Memory B cell (primary cell): ENCODE measurements at regions not wholly inside any gene's neighbourhood (a gene's known extent, or its start where the extent isn't known, plus 50 kb on each side); places are given as distances from the start of the nearest gene placed in this dataset.

Source experiments
- ATAC-seq: fragments of 150-1000 bp; cut with Tn5 transposase; 2 replicates; pipeline ENCODE4 v1.10.0; 2021; ENCODE audit warnings: low read depth, mild to moderate bottlenecking, moderate library complexity
- DNase-seq, 2 donors: peaks; one replicate each; pipeline ENCODE4 v3.0.0; 2022; ENCODE audit warnings: low spot score in 2 of 2
- H3K27ac Mint-ChIP-seq: one replicate; pipeline ENCODE4 v1.8.0; 2022; ENCODE audit warnings: mild to moderate bottlenecking, moderate library complexity, mixed read lengths
- H3K27me3 Mint-ChIP-seq: one replicate; pipeline ENCODE4 v1.8.0; 2022; ENCODE audit warnings: mixed read lengths
- H3K36me3 Mint-ChIP-seq: one replicate; pipeline ENCODE4 v1.8.0; 2022; ENCODE audit warnings: mild to moderate bottlenecking, mixed read lengths
- H3K4me1 Mint-ChIP-seq: one replicate; pipeline ENCODE4 v1.8.0; 2022; ENCODE audit warnings: mixed read lengths
- H3K4me3 Mint-ChIP-seq: one replicate; pipeline ENCODE4 v1.8.0; 2022; ENCODE audit warnings: mild to moderate bottlenecking, moderate library complexity, mixed read lengths
- H3K9me3 Mint-ChIP-seq: one replicate; pipeline ENCODE4 v1.8.0; 2022; ENCODE audit warnings: mixed read lengths

DNA sequence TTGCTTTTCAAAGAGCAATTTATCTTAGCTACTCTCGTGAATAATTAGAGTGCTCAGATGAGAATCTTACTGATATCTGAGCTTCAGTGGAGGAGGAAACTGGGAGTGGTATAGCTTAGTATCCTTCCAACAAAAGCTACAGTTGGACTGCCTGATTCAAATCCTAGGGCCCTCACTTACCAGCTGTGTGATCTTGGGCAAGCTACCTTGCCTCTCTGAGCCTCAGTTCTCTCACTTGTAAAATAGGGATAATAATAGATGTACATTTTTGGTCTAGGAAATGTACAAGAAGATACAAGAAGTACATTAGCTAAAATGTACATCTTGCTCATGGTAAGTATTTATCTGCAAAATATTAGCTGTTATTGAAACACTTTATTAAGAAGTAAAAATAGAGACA is 502.0 kb downstream of the HAPSTR1 start:
- ATAC-seq (no peak), DNase-seq (no peak)
- Mint-ChIP-seq H3K27ac (no peak overlapping the region), H3K4me3 (no peak overlapping the region), H3K27me3 (peaks cover 6% of the 10 kb centered on the region), H3K4me1 (no peaks in the 10 kb centered on the region), H3K36me3 (no peaks in the 10 kb centered on the region), H3K9me3 (no peaks in the 10 kb centered on the region)

DNA sequence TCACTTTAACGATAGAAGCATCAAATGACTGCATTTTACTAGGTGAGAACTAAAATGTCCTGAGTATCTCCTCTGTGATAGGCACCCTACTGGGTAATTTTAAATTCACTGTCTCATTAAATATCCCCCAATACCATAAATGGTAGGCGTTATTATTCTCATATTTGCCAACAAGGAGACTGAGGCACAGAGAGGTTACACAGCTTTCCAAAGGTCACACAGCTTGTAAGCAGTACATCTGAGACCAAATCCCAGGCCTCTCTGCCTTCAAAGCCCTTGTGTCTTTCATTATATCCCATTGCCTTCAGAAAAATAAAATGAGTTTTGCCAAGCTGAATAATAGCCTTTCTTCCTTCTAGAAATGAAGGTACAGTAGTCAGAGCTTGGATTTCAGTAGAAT is 502.6 kb downstream of the HAPSTR1 start:
- Mint-ChIP-seq H3K4me3 (no peak overlapping the region), H3K27ac (no peak overlapping the region), H3K9me3 (no peaks in the 10 kb centered on the region), H3K27me3 (peaks cover 6% of the 10 kb centered on the region), H3K36me3 (no peaks in the 10 kb centered on the region), H3K4me1 (no peaks in the 10 kb centered on the region)
- ATAC-seq (no peak), DNase-seq (no peak)

DNA sequence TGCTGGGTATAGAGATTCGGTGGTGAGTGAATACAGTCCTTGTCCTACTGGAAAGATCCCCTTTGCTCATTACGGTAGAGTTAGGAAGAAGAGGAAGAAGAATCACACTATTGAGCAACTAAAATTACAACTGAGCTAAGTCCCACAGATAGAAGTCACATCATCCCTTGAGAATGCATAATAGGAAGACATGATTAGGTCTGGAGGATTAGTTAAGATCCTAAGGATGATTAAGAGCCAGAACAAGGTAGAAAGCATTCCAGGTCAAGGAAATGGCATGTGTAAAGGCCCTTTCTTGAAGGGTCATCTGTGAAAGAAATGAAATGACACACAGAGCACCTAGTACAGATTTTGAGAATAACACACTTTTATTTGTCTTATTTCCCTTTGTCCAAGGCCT is 503.5 kb downstream of the HAPSTR1 start:
- ATAC-seq (no peak), DNase-seq (no peak)
- Mint-ChIP-seq H3K36me3 (no peaks in the 10 kb centered on the region), H3K4me3 (no peak overlapping the region), H3K4me1 (no peaks in the 10 kb centered on the region), H3K27me3 (peaks cover 6% of the 10 kb centered on the region), H3K9me3 (no peaks in the 10 kb centered on the region), H3K27ac (no peak overlapping the region)

DNA sequence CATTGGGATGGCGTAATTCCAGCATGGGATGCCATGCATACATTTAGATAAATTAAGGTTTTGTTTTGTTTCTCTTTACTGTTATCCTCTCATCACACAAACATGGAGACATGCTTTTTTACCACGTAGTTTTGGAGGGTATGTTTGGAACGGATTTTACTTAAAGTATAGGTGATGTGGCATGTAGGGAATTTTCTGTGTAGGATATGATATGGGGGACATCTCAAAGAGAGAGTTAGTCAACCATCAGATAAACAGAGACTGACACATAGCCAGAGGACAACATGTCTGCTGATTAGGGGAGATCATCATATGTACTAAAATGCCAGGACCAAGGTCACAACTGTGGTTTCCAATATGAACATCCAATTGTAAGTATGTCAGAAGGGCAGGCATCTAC is 503.9 kb downstream of the HAPSTR1 start:
- H3K4me3 Mint-ChIP-seq: no peak overlapping the region
- H3K9me3 Mint-ChIP-seq: no peaks in the 10 kb centered on the region
- DNase-seq (no peak), ATAC-seq (no peak)
- no peaks in the 10 kb centered on the region for H3K36me3 Mint-ChIP-seq
- H3K27ac Mint-ChIP-seq: no peak overlapping the region
- peaks cover 6% of the 10 kb centered on the region for H3K27me3 Mint-ChIP-seq
- H3K4me1 Mint-ChIP-seq: no peaks in the 10 kb centered on the region

DNA sequence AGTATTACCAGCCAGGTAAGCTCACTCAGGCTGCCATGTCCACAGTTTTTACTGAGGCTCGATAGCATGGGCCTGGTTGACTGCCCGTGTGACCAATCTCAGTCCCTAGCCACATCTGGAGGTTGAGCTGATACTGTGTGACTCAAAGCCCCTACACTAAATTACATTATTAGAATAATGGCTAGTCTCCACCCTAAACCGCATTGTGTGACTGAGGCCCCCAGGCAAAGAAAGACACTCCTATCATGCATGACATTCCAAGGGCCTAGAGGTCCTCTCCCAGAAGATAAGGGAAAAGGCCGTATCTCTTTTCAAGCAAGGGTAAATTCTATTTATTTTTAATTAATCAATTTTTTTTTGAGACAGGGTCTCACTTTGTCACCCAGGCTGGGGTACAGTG is 505.3 kb downstream of the HAPSTR1 start:
- Mint-ChIP-seq H3K4me3 (no peak overlapping the region), H3K27ac (no peak overlapping the region), H3K27me3 (peaks cover 4% of the 10 kb centered on the region)

DNA sequence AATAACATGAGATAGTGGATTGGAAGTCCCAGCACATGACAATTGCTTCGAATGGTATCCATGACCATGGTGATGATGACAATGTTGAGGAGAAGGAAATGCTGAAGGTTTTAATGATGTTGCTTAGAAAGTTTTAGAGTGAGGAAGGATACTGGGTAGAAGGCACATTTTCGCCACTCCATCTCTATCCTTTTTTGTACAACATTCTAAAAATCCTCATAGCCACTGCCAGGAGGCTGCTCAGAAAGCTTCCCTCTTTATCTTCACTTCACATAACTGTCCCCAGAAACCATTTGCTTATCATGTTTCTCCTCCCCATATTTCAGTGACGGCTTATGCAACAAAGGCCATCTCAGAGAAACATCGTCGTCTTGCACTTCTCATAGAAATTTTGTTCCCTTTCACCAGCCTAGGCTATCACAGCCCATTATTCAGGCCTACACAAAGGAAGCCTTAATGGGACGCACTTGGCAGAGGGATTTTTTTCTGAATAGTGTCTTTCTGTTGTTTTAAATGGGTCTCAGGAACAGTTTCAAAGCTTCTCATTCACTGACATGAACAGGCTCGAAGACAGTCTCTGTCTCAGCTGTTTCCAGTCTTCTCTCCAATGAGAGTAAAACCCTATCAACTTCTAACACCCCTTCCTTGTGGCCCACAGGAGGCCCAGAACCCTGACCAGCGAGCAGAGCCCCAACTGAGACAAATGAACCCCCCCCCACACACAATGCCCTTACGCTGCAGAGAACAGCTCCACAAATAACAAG is 506.7 kb downstream of the HAPSTR1 start:
- DNase-seq: no peak
- Mint-ChIP-seq H3K27ac (no peak overlapping the region), H3K4me1 (no peaks in the 10 kb centered on the region), H3K9me3 (no peaks in the 10 kb centered on the region), H3K36me3 (no peaks in the 10 kb centered on the region), H3K4me3 (no peak overlapping the region), H3K27me3 (peaks cover 6% of the 10 kb centered on the region)
- ATAC-seq: no peak

More for the DNA sequence above, 505.3 kb downstream of the HAPSTR1 start:
- H3K9me3 Mint-ChIP-seq: no peaks in the 10 kb centered on the region
- H3K36me3 Mint-ChIP-seq: no peaks in the 10 kb centered on the region
- no peak for ATAC-seq
- DNase-seq: no peak
- no peaks in the 10 kb centered on the region for H3K4me1 Mint-ChIP-seq

DNA sequence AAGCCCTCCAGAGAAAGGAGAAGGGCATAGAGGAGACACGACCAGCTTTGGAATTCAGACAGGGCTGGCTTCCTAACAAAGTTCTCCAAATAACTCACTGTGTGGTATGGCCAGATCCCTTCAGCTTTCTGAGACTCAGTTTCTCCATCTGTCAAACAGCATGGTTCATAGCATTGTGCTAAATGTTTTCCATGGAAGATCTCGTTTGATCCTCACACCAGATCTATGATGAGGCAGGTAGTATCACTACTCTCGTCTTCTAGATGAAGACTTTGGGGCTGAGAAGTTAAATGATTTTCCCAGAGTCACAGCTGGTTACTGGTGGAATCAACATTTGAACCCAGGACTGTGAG is 507.3 kb downstream of the HAPSTR1 start:
- no peak for ATAC-seq
- no peaks in the 10 kb centered on the region for H3K9me3 Mint-ChIP-seq
- H3K27me3 Mint-ChIP-seq: peaks cover 6% of the 10 kb centered on the region
- DNase-seq: no peak
- H3K27ac Mint-ChIP-seq: no peak overlapping the region
- H3K4me1 Mint-ChIP-seq: no peaks in the 10 kb centered on the region
- H3K4me3 Mint-ChIP-seq: no peak overlapping the region
- no peaks in the 10 kb centered on the region for H3K36me3 Mint-ChIP-seq

DNA sequence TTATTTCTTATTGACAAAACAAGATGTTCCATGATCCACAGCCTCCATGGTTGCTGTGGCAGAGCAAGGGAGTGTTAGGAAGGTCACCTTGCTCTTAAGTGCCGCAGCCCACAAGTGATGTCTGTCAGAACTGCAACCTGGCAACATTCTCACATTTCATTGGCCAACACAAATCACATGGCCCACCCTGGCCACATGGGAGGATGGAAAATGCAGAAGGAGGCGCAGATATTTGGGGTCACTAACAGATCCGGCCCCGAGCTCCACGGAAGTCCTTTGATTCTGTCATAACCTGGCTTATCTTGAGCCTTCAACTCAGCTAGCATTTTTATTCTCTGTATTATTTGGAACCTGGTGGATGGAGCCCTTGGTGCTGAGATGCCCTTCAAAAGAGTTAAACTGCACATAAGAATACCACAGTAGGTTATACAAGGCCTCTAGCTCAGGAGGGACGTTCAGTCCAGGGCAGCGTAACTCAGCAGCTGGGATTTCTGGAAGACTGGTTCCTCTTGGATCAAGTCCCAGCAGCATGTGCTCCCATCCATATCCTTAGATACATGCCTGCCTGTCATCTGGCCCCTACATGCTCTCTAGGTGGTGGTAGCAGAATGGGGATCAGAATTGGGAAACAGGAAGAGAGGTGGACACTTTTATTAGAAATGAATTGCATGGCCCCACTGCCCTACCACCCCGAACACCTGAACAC is 508.1 kb downstream of the HAPSTR1 start:
- no peaks in the 10 kb centered on the region for H3K9me3 Mint-ChIP-seq
- H3K36me3 Mint-ChIP-seq: no peaks in the 10 kb centered on the region
- H3K27ac Mint-ChIP-seq: no peak overlapping the region
- H3K27me3 Mint-ChIP-seq: peaks cover 9% of the 10 kb centered on the region
- H3K4me1 Mint-ChIP-seq: no peaks in the 10 kb centered on the region
- ATAC-seq: no peak
- DNase-seq: no peak
- no peak overlapping the region for H3K4me3 Mint-ChIP-seq

DNA sequence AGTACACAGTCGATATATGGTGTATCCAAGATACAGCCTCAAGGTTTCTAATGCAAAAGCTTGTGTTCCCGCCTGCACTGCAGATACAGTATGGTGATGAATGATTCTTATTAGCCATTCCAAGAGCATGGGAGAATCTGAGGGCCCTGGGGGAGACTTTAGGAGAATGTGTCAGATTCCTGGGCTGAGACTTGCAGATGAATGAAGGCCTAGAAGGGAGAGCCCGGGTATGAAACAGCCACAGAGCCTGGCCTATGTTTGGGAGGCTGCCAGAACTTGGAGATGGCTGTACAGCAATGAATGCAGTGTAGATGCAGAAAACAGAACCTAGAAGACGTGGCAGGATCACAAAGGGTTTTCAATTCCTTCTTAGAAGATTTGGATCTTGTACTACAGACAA is 510.7 kb downstream of the HAPSTR1 start:
- DNase-seq (no peak), ATAC-seq (no peak)
- Mint-ChIP-seq H3K27ac (no peak overlapping the region), H3K36me3 (no peaks in the 10 kb centered on the region), H3K27me3 (peaks cover 10% of the 10 kb centered on the region), H3K4me1 (no peaks in the 10 kb centered on the region), H3K4me3 (no peak overlapping the region), H3K9me3 (peaks cover 4% of the 10 kb centered on the region)

DNA sequence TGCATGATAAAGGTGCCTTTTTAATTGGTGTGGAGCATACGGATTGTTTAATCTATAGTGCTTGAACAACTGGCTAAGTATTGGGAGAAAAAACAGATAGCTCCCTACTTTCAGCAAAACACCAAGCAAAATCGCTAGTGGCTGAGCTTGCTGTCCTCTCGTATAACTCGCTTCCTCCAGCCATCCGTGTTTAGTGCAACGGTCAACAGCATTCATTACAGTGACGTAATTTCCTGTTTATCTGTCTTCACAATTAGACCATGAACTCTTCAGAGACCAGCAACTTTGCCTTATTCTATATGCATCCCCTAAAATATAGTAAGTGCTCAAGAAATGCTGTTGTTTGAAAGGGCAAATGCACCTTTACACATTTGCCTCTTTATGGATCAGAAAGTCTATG is 511.9 kb downstream of the HAPSTR1 start:
- no peak overlapping the region for H3K4me3 Mint-ChIP-seq
- peaks cover 10% of the 10 kb centered on the region for H3K27me3 Mint-ChIP-seq
- no peak for DNase-seq
- no peak for ATAC-seq
- H3K36me3 Mint-ChIP-seq: no peaks in the 10 kb centered on the region
- no peaks in the 10 kb centered on the region for H3K4me1 Mint-ChIP-seq
- H3K9me3 Mint-ChIP-seq: peaks cover 4% of the 10 kb centered on the region
- no peak overlapping the region for H3K27ac Mint-ChIP-seq

DNA sequence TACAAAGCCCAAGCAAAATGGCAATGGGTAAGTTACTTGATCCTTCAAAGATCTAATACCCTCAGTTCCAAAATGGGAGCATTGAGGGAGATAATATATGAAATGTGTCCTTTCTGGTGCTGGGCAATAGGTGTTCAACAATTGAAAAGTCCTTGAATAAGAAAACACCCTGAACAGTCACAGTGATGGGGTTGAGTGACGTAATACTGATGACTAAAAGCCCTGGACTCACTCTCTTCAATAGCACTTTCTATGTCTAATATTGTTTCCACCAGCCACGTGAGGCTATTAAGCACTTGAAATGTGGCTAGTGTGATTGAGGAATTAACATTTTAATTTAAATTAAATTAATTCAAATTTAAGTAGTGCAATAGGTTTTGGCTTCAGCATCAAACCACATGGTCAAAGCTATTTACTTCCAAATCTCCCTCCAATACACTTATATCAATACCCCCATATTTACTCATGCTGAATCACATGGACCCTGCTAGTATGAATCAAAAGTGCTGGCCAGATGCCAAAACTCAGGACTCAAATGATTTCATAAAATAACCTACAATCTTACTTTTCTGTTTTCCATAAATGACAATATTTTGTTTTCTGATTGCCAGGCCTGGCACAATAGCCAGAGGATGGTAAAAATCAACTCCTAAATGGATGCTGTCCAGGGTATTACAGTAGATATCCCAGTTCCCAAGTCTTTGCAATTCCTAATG is 516.2 kb downstream of the HAPSTR1 start:
- H3K9me3 Mint-ChIP-seq: peaks cover 5% of the 10 kb centered on the region
- DNase-seq (no peak), ATAC-seq (no peak)
- no peaks in the 10 kb centered on the region for H3K36me3 Mint-ChIP-seq
- no peak overlapping the region for H3K4me3 Mint-ChIP-seq
- H3K27ac Mint-ChIP-seq: no peak overlapping the region
- H3K4me1 Mint-ChIP-seq: no peaks in the 10 kb centered on the region
- H3K27me3 Mint-ChIP-seq: peaks cover 8% of the 10 kb centered on the region

DNA sequence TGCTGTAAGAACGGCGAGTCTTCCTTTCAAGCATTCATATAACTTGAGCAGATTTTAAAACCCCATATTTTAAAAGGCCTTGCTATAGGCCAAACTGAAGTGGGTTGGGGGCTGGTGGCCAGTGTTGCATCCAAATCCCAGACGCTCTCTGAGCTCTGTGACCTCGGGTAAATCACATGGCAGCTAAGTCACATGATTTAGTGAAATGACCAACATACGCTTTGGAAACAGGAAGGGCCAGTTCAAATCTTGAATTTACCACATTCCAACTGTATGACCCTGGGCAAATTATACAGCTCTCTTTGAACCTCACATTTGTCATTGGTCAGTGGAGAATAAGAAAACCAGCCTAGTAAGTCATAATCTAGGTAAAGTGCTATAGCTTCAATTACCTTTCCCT is 519.3 kb downstream of the HAPSTR1 start:
- H3K4me1 Mint-ChIP-seq: no peaks in the 10 kb centered on the region
- no peaks in the 10 kb centered on the region for H3K27me3 Mint-ChIP-seq
- no peak for ATAC-seq
- H3K4me3 Mint-ChIP-seq: no peak overlapping the region
- H3K9me3 Mint-ChIP-seq: peaks cover 3% of the 10 kb centered on the region
- H3K36me3 Mint-ChIP-seq: no peaks in the 10 kb centered on the region
- DNase-seq: no peak
- no peak overlapping the region for H3K27ac Mint-ChIP-seq

DNA sequence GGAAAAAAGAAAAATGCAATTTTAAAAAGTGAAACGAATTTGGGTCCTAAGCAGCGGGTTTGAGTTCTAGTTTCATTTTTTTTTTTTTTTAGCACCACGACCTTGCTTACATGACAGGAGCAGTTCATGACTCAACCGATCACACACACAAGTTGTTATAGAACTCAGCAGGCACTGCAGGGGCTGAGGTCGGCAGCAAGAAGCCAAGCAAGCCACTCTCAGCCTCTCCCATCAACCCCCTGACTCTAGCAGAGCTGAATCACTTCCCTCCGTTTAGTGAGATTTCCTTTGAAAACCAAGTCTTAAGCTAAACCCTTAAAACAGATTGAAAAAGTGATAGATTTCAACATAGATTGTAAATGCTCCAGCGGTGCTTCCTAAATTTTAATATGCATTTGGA is 520.8 kb downstream of the HAPSTR1 start:
- H3K9me3 Mint-ChIP-seq: peaks cover 2% of the 10 kb centered on the region
- ATAC-seq: no peak
- no peak overlapping the region for H3K27ac Mint-ChIP-seq
- H3K4me1 Mint-ChIP-seq: no peaks in the 10 kb centered on the region
- H3K4me3 Mint-ChIP-seq: no peak overlapping the region
- H3K27me3 Mint-ChIP-seq: no peaks in the 10 kb centered on the region
- no peak for DNase-seq
- no peaks in the 10 kb centered on the region for H3K36me3 Mint-ChIP-seq

DNA sequence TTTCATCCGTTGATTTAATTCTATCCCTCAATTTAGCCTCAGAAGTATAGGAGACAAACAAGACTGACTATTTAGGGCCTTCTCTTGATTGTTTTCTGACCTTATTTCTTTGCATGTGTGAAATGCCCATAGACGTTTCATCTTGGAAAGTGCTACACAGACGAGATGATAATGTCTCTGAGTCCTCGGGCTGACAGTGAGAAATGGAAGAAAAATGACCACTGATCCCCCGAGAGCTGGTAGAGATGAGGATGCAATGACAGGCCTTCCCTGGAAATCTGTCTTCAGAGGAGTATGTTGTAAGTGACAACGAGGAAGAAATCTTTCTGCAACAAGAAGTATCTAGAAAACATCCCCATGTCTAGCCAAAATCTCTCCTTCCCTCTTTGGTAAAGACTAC is 522.9 kb downstream of the HAPSTR1 start:
- no peak for ATAC-seq
- Mint-ChIP-seq H3K27ac (no peak overlapping the region), H3K4me3 (no peak overlapping the region), H3K4me1 (no peaks in the 10 kb centered on the region), H3K27me3 (no peaks in the 10 kb centered on the region), H3K9me3 (peaks cover 4% of the 10 kb centered on the region), H3K36me3 (no peaks in the 10 kb centered on the region)
- DNase-seq: no peak
